GM12874 (cell line): ENCODE measurements at regions not wholly inside any gene's neighbourhood (a gene's known extent, or its start where the extent isn't known, plus 50 kb on each side); places are given as distances from the start of the nearest gene placed in this dataset.

Experiments
- CTCF ChIP-seq: IDR thresholded peaks from 2 replicates; pipeline ENCODE4 v1.5.1; 2011; ENCODE audit warnings: low read depth, mild to moderate bottlenecking, control low read depth, low read length, moderate library complexity; ENCODE audit not compliant: insufficient read depth

- no peak for TF ChIP-seq CTCF
Observed at GRCh38 chr9:80878556-80878955, 810.8 kb downstream of the TLE1 start.

GRCh38 chr9:80875947-80876346, 813.4 kb downstream of the TLE1 start:
- no peak for TF ChIP-seq CTCF

- no peak for TF ChIP-seq CTCF
Observed at GRCh38 chr9:80874276-80874675, 815.1 kb downstream of the TLE1 start.

- no peak for TF ChIP-seq CTCF
Observed at GRCh38 chr9:80873861-80874260, 815.5 kb downstream of the TLE1 start.

- TF ChIP-seq CTCF = no peak
Observed at GRCh38 chr9:80871596-80871995, 817.8 kb downstream of the TLE1 start.

GRCh38 chr9:80867731-80868130, 821.6 kb downstream of the TLE1 start:
- no peak for TF ChIP-seq CTCF

- TF ChIP-seq CTCF = no peak
Observed at GRCh38 chr9:80866576-80867227, 822.6 kb downstream of the TLE1 start.
